HCT116 (cell line): ENCODE measurements at regions not wholly inside any gene's neighbourhood (a gene's known extent, or its start where the extent isn't known, plus 50 kb on each side); places are given as distances from the start of the nearest gene placed in this dataset.

Source experiments
- ATAC-seq: fragments of 200-7000 bp; cut with Tn5 transposase; 2 replicates; pipeline ENCODE4 v1.9.1; 2020; ENCODE audit warnings: mild to moderate bottlenecking, moderate library complexity
- BruUV-seq: library from RNA; stranded (reverse); fragments of 400-500 nt; replicated peaks from 2 replicates; lab custom pipeline; 2021; lab: Mats Ljungman, UMichigan
- CTCF ChIA-PET: fragments of 300-600 bp; sonication (Branson Sonifier 250); formaldehyde crosslinking; loops from one replicate; lab custom pipeline; 2021; ENCODE audit warnings: antibody characterized with exemption; lab: Charles Lee
- POLR2A ChIA-PET: fragments of 300-600, 350-600 bp; sonication (Branson Sonifier 250); formaldehyde crosslinking; loops from one replicate; lab custom pipeline; 2021; ENCODE audit warnings: antibody characterized with exemption; lab: Charles Lee
- RAD21 ChIA-PET, 2 experiments: fragments of 300-600 bp; sonication (Branson Sonifier 250); formaldehyde crosslinking; loops; one replicate each; lab custom pipeline; 2023; ENCODE audit warnings: low total read pairs in 2 of 2; ENCODE audit not compliant: uncharacterized antibody in 2 of 2, unreplicated experiment in 2 of 2, low non-redundant PET in 1 of 2; lab: Charles Lee
- DNase-seq: peaks from one replicate; pipeline ENCODE4 v3.0.0-alpha.2; 2010; ENCODE audit warnings: low read depth, low spot score
- H2AFZ ChIP-seq: fragments of 200-600 bp; shearing (Covaris generic), sonication (generic); 2 replicates; pipeline ENCODE4 v1.6.1; 2017; ENCODE audit warnings: low read depth, mixed run types, mixed read lengths, antibody characterized with exemption, low read length; ENCODE audit not compliant: poor library complexity, severe bottlenecking
- H3K27ac ChIP-seq: 2 replicates; pipeline ENCODE4 v1.5.1; 2012; ENCODE audit warnings: low read depth, low read length
- H3K27me3 ChIP-seq: fragments of 200-600 bp; sonication (generic); 2 replicates; pipeline ENCODE4 v1.6.1; 2016; ENCODE audit warnings: mixed run types, low read length, mixed read lengths; ENCODE audit not compliant: insufficient read depth
- H3K36me3 ChIP-seq, 2 experiments: fragments of 200-500 bp in 1 of 2; fragments of 200-600 bp in 1 of 2; sonication (Bioruptor generic) in 1 of 2; sonication (generic) in 1 of 2; 2 replicates each; pipeline versions ENCODE4 v1.5.1 to v1.6.1; 2014 to 2016; ENCODE audit warnings: low read length in 2 of 2, inconsistent platforms in 1 of 2, mixed read lengths in 1 of 2, mixed run types in 1 of 2; ENCODE audit not compliant: insufficient read depth in 2 of 2, control insufficient read depth in 1 of 2
- H3K4me1 ChIP-seq, 2 experiments: fragments of 200-600 bp in 1 of 2; sonication (generic) in 1 of 2; 2 replicates each; pipeline versions ENCODE4 v1.5.1 to v1.6.1; 2012 to 2017; ENCODE audit warnings: low read length in 2 of 2, inconsistent platforms in 1 of 2, mild to moderate bottlenecking in 1 of 2, mixed read lengths in 1 of 2, mixed run types in 1 of 2, moderate library complexity in 1 of 2; ENCODE audit not compliant: insufficient read depth in 2 of 2, control insufficient read depth in 1 of 2
- H3K4me2 ChIP-seq: fragments of 200-600 bp; sonication (generic); 2 replicates; pipeline ENCODE4 v1.6.1; 2017; ENCODE audit warnings: mixed run types, low read length, mixed read lengths
- H3K4me3 ChIP-seq, 2 experiments: fragments of 200-600 bp in 1 of 2; sonication (generic) in 1 of 2; replicated peaks in 1 of 2; 2 replicates each; pipeline ENCODE4 v1.5.1; 2011 to 2016; ENCODE audit warnings: low read length in 2 of 2, control low read depth in 1 of 2, low read depth in 1 of 2, mild to moderate bottlenecking in 1 of 2, mixed read lengths in 1 of 2, mixed run types in 1 of 2
- H3K79me2 ChIP-seq: fragments of 200-600 bp; sonication (generic); 2 replicates; pipeline ENCODE4 v1.6.1; 2017; ENCODE audit warnings: mild to moderate bottlenecking, mixed run types, low read length, moderate library complexity, mixed read lengths; ENCODE audit not compliant: insufficient read depth
- H3K9ac ChIP-seq: fragments of 200-600 bp; sonication (generic); 2 replicates; pipeline ENCODE4 v1.6.1; 2016; ENCODE audit warnings: low read length, mixed read lengths
- H3K9me2 ChIP-seq: fragments of 200-600 bp; sonication (generic), shearing (Covaris generic); 2 replicates; pipeline ENCODE4 v1.6.1; 2017; ENCODE audit warnings: mixed run types, mild to moderate bottlenecking, moderate library complexity; ENCODE audit not compliant: insufficient read depth
- H3K9me3 ChIP-seq, 2 experiments: fragments of 200-500 bp in 1 of 2; fragments of 200-600 bp in 1 of 2; sonication (Bioruptor generic) in 1 of 2; sonication (generic) in 1 of 2; 2 replicates each; pipeline ENCODE4 v1.6.1; 2014 to 2017; ENCODE audit warnings: low read length in 2 of 2, mixed read lengths in 2 of 2, inconsistent platforms in 1 of 2, low read depth in 1 of 2, mild to moderate bottlenecking in 1 of 2, mixed run types in 1 of 2, moderate library complexity in 1 of 2; ENCODE audit not compliant: control insufficient read depth in 1 of 2, insufficient read depth in 1 of 2
- H4K20me1 ChIP-seq: fragments of 200-600 bp; sonication (generic), shearing (Covaris generic); 2 replicates; pipeline ENCODE4 v1.6.1; 2017; ENCODE audit warnings: mixed run types, mild to moderate bottlenecking, moderate library complexity; ENCODE audit not compliant: insufficient read depth
- RAD21 ChIP-seq: IDR thresholded peaks from 2 replicates; pipeline ENCODE4 v1.6.1; 2012; ENCODE audit warnings: low read depth, mild to moderate bottlenecking
- REST ChIP-seq: IDR thresholded peaks from 2 replicates; pipeline ENCODE4 v1.6.1; 2012; ENCODE audit warnings: low read depth
- ZNF274 ChIP-seq: fragments of 200-500 bp; sonication (Bioruptor generic); IDR thresholded peaks from 2 replicates; pipeline ENCODE4 v1.6.1; 2014; ENCODE audit warnings: mild to moderate bottlenecking, low read depth, low read length, inconsistent platforms
- intact Hi-C: fragments of 100-400 bp; cut with micrococcal nuclease; formaldehyde crosslinking; loops from 2 replicates; pipeline ENCODE4 v1.10.0; 2022

- BruUV-seq, result no TSS peak
- H3K27ac ChIP-seq, result no peak overlapping the region
- POLR2A ChIA-PET, result no interaction called here
- ATAC-seq (no peak), DNase-seq (no peak)
- RAD21 ChIA-PET, result no interaction called here
- no peak overlapping the region for H3K4me2 ChIP-seq
- H3K9ac ChIP-seq, result no peak overlapping the region
- no peaks in the 10 kb centered on the region for H3K36me3 ChIP-seq
- no peaks in the 10 kb centered on the region for H3K79me2 ChIP-seq
- H4K20me1 ChIP-seq, result no peaks in the 10 kb centered on the region
- no peak overlapping the region for H3K4me3 ChIP-seq
- H3K27me3 ChIP-seq, result no peaks in the 10 kb centered on the region
- no peak for TF ChIP-seq REST
- no peak for TF ChIP-seq RAD21
- TF ChIP-seq, all 23 proteins: peak for 0
- Histone ChIP-seq H3K9me2 (no peaks in the 10 kb centered on the region), H3K4me1 (no peaks in the 10 kb centered on the region), H3K9me3 (peaks cover 4 to 7% of the 10 kb centered on the region in 2 experiments; a peak in 2 of 4 replicates), H2AFZ (no peak overlapping the region)
- intact Hi-C loops, result no loop called here
- CTCF ChIA-PET, result no interaction called here
These were observed 61.8 kb upstream of the DNAH14 start for GRCh38 chr1:224867715-224868114.

GRCh38 chr1:224872832-224873433, 56.5 kb upstream of the DNAH14 start:
- no peak for DNase-seq
- ChIA-PET POLR2A (no interaction called here), RAD21 (no interaction called here), CTCF (interaction anchor here (1.6 kb wide), 1 partner anchor 21 kb away, joined by 4 read pairs; no protein-coding TSS in a partner anchor)
- TF ChIP-seq ZNF274 (no peak), RAD21 (no peak), REST (no peak)
- no peak overlapping the region for H3K4me2 ChIP-seq
- H2AFZ ChIP-seq, result no peak overlapping the region
- H3K9me2 ChIP-seq, result no peaks in the 10 kb centered on the region
- no peak overlapping the region for H3K9ac ChIP-seq
- H3K27me3 ChIP-seq, result no peaks in the 10 kb centered on the region; the same call in 1 of the 2 replicates
- intact Hi-C loops, result no loop called here
- no peak for ATAC-seq
- H3K4me3 ChIP-seq, result no peak overlapping the region
- no peaks in the 10 kb centered on the region for H3K36me3 ChIP-seq
- BruUV-seq, result no TSS peak
- H3K27ac ChIP-seq, result no peak overlapping the region
- no peaks in the 10 kb centered on the region for H4K20me1 ChIP-seq
- H3K79me2 ChIP-seq, result no peaks in the 10 kb centered on the region
- H3K4me1 ChIP-seq, result no peaks in the 10 kb centered on the region
- no peaks in the 10 kb centered on the region for H3K9me3 ChIP-seq
